ENCODE measurements at regions not wholly inside any gene's neighbourhood (a gene's known extent, or its start where the extent isn't known, plus 50 kb on each side); places are given as distances from the start of the nearest gene placed in this dataset.

GRCh38 chr4:19971829-19972228 lies 279.9 kb upstream of the SLIT2 start:
- TF ChIP-seq CTCF (IDR thresholded peaks at IDR 0.05; ENCODE audit: low read depth, low read length, poor library complexity, severe bottlenecking) (no peak), EZH2phosphoT487 (IDR thresholded peaks at IDR 0.05; ENCODE audit: borderline replicate concordance, low read length) (no peak)

Measured in DOHH2 (cell line).